Osteoblast (primary cell): ENCODE measurements at regions not wholly inside any gene's neighbourhood (a gene's known extent, or its start where the extent isn't known, plus 50 kb on each side); places are given as distances from the start of the nearest gene placed in this dataset.

Source experiments
- DNase-seq: peaks from one replicate; pipeline ENCODE4 v3.0.0; 2011; ENCODE audit warnings: low spot score, mixed read lengths; ENCODE audit not compliant: insufficient read length; ENCODE audit errors: missing footprints
- H2AFZ ChIP-seq: 2 replicates; pipeline ENCODE4 v1.6.0; 2011; ENCODE audit warnings: mild to moderate bottlenecking, low read length
- H3K27ac ChIP-seq: 2 replicates; pipeline ENCODE4 v1.5.1; 2011; ENCODE audit warnings: mild to moderate bottlenecking, low read depth, low read length, moderate library complexity
- H3K27me3 ChIP-seq: 2 replicates; pipeline ENCODE4 v1.6.0; 2012; ENCODE audit warnings: mild to moderate bottlenecking, control low read depth, inconsistent platforms, low read length, moderate library complexity; ENCODE audit not compliant: insufficient read depth
- H3K36me3 ChIP-seq: 2 replicates; pipeline ENCODE4 v1.5.1; 2011; ENCODE audit warnings: mild to moderate bottlenecking, low read length, control low read depth, moderate library complexity; ENCODE audit not compliant: insufficient read depth
- H3K4me1 ChIP-seq: 2 replicates; pipeline ENCODE4 v1.5.1; 2011; ENCODE audit warnings: mild to moderate bottlenecking, low read length, control low read depth, moderate library complexity; ENCODE audit not compliant: insufficient read depth
- H3K4me2 ChIP-seq: 2 replicates; pipeline ENCODE4 v1.6.0; 2011; ENCODE audit warnings: mild to moderate bottlenecking, low read length; ENCODE audit not compliant: insufficient read depth
- H3K4me3 ChIP-seq: fragments of 200-600 bp; sonication (generic); 3 replicates; pipeline ENCODE4 v1.5.1; 2012; ENCODE audit warnings: mild to moderate bottlenecking, low read length, inconsistent platforms; ENCODE audit not compliant: insufficient read depth
- H3K79me2 ChIP-seq: 2 replicates; pipeline ENCODE4 v1.6.0; 2012; ENCODE audit warnings: mild to moderate bottlenecking, low read length, control low read depth, inconsistent platforms; ENCODE audit not compliant: insufficient read depth
- H3K9me3 ChIP-seq: 2 replicates; pipeline ENCODE4 v1.5.1; 2011; ENCODE audit warnings: low read depth, low read length, control low read depth
- H4K20me1 ChIP-seq: 2 replicates; pipeline ENCODE4 v1.6.0; 2012; ENCODE audit warnings: mild to moderate bottlenecking, low read length, control low read depth; ENCODE audit not compliant: insufficient read depth
- CTCF ChIP-seq: IDR thresholded peaks from 2 replicates; pipeline ENCODE4 v1.5.1; 2011; ENCODE audit warnings: mild to moderate bottlenecking, low read depth, low read length, moderate library complexity; ENCODE audit errors: extremely low read depth

- H2AFZ ChIP-seq: no peak overlapping the region
- TF ChIP-seq CTCF: no peak
- peak; percentile 15 for DNase-seq
- H3K27me3 ChIP-seq: no peaks in the 10 kb centered on the region
- H3K9me3 ChIP-seq: no peaks in the 10 kb centered on the region
- H3K4me2 ChIP-seq: no peak overlapping the region
- no peaks in the 10 kb centered on the region for H3K79me2 ChIP-seq
- no peak overlapping the region for H3K27ac ChIP-seq
- peaks cover 12% of the 10 kb centered on the region for H3K4me1 ChIP-seq
- no peaks in the 10 kb centered on the region for H3K36me3 ChIP-seq
- H3K4me3 ChIP-seq: no peak overlapping the region
- no peaks in the 10 kb centered on the region for H4K20me1 ChIP-seq
Measured at GRCh38 chr6:111936718-111937117, 63.5 kb upstream of the FYN start.

- Histone ChIP-seq H3K4me3 (no peak overlapping the region), H3K4me1 (peaks cover 12% of the 10 kb centered on the region), H2AFZ (no peak overlapping the region), H3K27me3 (no peaks in the 10 kb centered on the region), H3K4me2 (peak overlapping the region; percentile 0), H3K27ac (peak overlapping the region; percentile 62), H3K9me3 (no peaks in the 10 kb centered on the region), H3K36me3 (no peaks in the 10 kb centered on the region), H3K79me2 (no peaks in the 10 kb centered on the region), H4K20me1 (no peaks in the 10 kb centered on the region)
- peak; percentile 66 for DNase-seq
- no peak for TF ChIP-seq CTCF
Measured at GRCh38 chr6:111938710-111939109, 65.5 kb upstream of the FYN start.

GRCh38 chr6:111939902-111940301 is 66.7 kb upstream of the FYN start:
- Histone ChIP-seq H3K4me2 (no peak overlapping the region), H3K27ac (peak overlapping the region; percentile 62), H3K4me3 (no peak overlapping the region), H3K9me3 (no peaks in the 10 kb centered on the region), H3K79me2 (no peaks in the 10 kb centered on the region), H4K20me1 (no peaks in the 10 kb centered on the region), H3K36me3 (no peaks in the 10 kb centered on the region), H2AFZ (peak overlapping the region; percentile 20), H3K27me3 (no peaks in the 10 kb centered on the region), H3K4me1 (peaks cover 12% of the 10 kb centered on the region)
- no peak for DNase-seq
- TF ChIP-seq CTCF: no peak

GRCh38 chr6:111940801-111941200 is 67.5 kb upstream of the FYN start:
- no peak overlapping the region for H3K4me2 ChIP-seq
- H2AFZ ChIP-seq: no peak overlapping the region
- no peaks in the 10 kb centered on the region for H3K9me3 ChIP-seq
- no peak overlapping the region for H3K4me3 ChIP-seq
- no peak for DNase-seq
- H3K36me3 ChIP-seq: no peaks in the 10 kb centered on the region
- no peak overlapping the region for H3K27ac ChIP-seq
- H3K27me3 ChIP-seq: no peaks in the 10 kb centered on the region
- H3K79me2 ChIP-seq: no peaks in the 10 kb centered on the region
- no peak for TF ChIP-seq CTCF
- peaks cover 12% of the 10 kb centered on the region for H3K4me1 ChIP-seq
- no peaks in the 10 kb centered on the region for H4K20me1 ChIP-seq
